ENCODE measurements at regions not wholly inside any gene's neighbourhood (a gene's known extent, or its start where the extent isn't known, plus 50 kb on each side); places are given as distances from the start of the nearest gene placed in this dataset.

- no peak overlapping the region for H3K4me3 ChIP-seq (ENCODE audit: low read depth, low read length)
- DNase-seq (ENCODE audit: low read depth) = no peak
- no peak for TF ChIP-seq CTCF (conservative IDR thresholded peaks at IDR 0.05; ENCODE audit: low read depth, low read length)
Measured at GRCh38 chrX:120680090-120680489, 50.2 kb upstream of the C1GALT1C1 start.
